Loucy (cell line): ENCODE measurements at regions not wholly inside any gene's neighbourhood (a gene's known extent, or its start where the extent isn't known, plus 50 kb on each side); places are given as distances from the start of the nearest gene placed in this dataset.

Experiments
- CTCF ChIP-seq: fragments of 200-600 bp; sonication (generic); conservative IDR thresholded peaks from 2 replicates; pipeline ENCODE4 v1.5.1; 2014; ENCODE audit warnings: mild to moderate bottlenecking, antibody characterized with exemption, low read length
- EZH2phosphoT487 ChIP-seq: fragments of 200-600 bp; IDR thresholded peaks from 2 replicates; pipeline ENCODE4 v1.6.1; 2018; ENCODE audit warnings: antibody characterized with exemption, mild to moderate bottlenecking, moderate library complexity, borderline replicate concordance

GRCh38 chr13:53694814-53695532, 666.4 kb downstream of the OLFM4 start:
- no peak for TF ChIP-seq CTCF
- TF ChIP-seq EZH2phosphoT487, result no peak
